ENCODE measurements at regions not wholly inside any gene's neighbourhood (a gene's known extent, or its start where the extent isn't known, plus 50 kb on each side); places are given as distances from the start of the nearest gene placed in this dataset.

GRCh38 chr6:150734235-150734634, 131.3 kb upstream of the MTHFD1L start:
- TF ChIP-seq EP300 (IDR thresholded peaks at IDR 0.05; ENCODE audit: borderline replicate concordance) (no peak), REST (IDR thresholded peaks at IDR 0.05; ENCODE audit: low read depth) (no peak), MAX (IDR thresholded peaks at IDR 0.05) (no peak), FOXM1 (IDR thresholded peaks at IDR 0.05; ENCODE audit: borderline replicate concordance, low read depth) (no peak), CREB1 (IDR thresholded peaks at IDR 0.05; ENCODE audit: low read depth) (no peak), TEAD4 (IDR thresholded peaks at IDR 0.05) (no peak), CEBPB (IDR thresholded peaks at IDR 0.05) (no peak), EGR1 (IDR thresholded peaks at IDR 0.05) (no peak), YY1 (IDR thresholded peaks at IDR 0.05; ENCODE audit: low read depth) (no peak), TAF1 (IDR thresholded peaks at IDR 0.05; ENCODE audit: low read depth) (no peak), RAD21 (IDR thresholded peaks at IDR 0.05; ENCODE audit: low read depth) (no peak)
